ENCODE measurements at regions not wholly inside any gene's neighbourhood (a gene's known extent, or its start where the extent isn't known, plus 50 kb on each side); places are given as distances from the start of the nearest gene placed in this dataset.

DNA sequence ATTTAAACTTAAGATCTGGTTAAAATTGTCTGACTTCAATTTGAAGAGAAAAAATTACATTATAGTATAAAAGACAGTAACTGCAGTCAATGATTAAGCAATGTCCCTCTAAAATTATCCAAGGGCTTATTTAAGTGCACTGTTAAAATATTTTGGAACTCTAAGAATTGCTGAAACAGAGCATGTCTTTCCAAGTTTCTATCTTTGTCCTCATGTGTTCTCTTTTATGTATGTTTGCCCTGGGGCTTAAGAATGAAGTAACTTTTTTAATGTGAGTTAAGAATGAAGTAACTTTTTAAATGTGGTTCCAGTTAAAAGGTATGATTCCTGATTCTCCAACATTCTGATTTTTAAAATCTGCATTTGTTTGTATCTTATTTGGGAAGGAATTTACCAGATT, 69.0 kb upstream of the MARK1 start:
- no peak for TF ChIP-seq POLR2A (IDR thresholded peaks at IDR 0.05)
- TF ChIP-seq, protein P1, sequence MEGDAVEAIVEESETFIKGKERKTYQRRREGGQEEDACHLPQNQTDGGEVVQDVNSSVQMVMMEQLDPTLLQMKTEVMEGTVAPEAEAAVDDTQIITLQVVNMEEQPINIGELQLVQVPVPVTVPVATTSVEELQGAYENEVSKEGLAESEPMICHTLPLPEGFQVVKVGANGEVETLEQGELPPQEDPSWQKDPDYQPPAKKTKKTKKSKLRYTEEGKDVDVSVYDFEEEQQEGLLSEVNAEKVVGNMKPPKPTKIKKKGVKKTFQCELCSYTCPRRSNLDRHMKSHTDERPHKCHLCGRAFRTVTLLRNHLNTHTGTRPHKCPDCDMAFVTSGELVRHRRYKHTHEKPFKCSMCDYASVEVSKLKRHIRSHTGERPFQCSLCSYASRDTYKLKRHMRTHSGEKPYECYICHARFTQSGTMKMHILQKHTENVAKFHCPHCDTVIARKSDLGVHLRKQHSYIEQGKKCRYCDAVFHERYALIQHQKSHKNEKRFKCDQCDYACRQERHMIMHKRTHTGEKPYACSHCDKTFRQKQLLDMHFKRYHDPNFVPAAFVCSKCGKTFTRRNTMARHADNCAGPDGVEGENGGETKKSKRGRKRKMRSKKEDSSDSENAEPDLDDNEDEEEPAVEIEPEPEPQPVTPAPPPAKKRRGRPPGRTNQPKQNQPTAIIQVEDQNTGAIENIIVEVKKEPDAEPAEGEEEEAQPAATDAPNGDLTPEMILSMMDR (IDR thresholded peaks at IDR 0.05), result no peak

Data from esophagus squamous epithelium (tissue), 4 donors.